ENCODE measurements at regions not wholly inside any gene's neighbourhood (a gene's known extent, or its start where the extent isn't known, plus 50 kb on each side); places are given as distances from the start of the nearest gene placed in this dataset.

GRCh38 chr4:114177628-114178027 lies 198.2 kb upstream of the ARSJ start:
- DNase-seq (ENCODE audit: low read depth): no peak

GRCh38 chr4:114178392-114178791 lies 198.9 kb upstream of the ARSJ start:
- no peak for DNase-seq (ENCODE audit: low read depth)

- peak; percentile 10 for DNase-seq (ENCODE audit: low read depth)
Observed at GRCh38 chr4:114180481-114180880, 201.0 kb upstream of the ARSJ start.

GRCh38 chr4:114184901-114185300 lies 205.5 kb upstream of the ARSJ start:
- DNase-seq (ENCODE audit: low read depth): no peak

- no peak for DNase-seq (ENCODE audit: low read depth)
Observed at GRCh38 chr4:114187592-114187991, 208.1 kb upstream of the ARSJ start.

GRCh38 chr4:114191496-114191895 lies 212.0 kb upstream of the ARSJ start:
- DNase-seq (ENCODE audit: low read depth): no peak

- DNase-seq (ENCODE audit: low read depth): no peak
Observed at GRCh38 chr4:114192854-114193253, 213.4 kb upstream of the ARSJ start.

- DNase-seq (ENCODE audit: low read depth): no peak
Observed at GRCh38 chr4:114193624-114194399, 214.4 kb upstream of the ARSJ start.

GRCh38 chr4:114196606-114197005 lies 217.2 kb upstream of the ARSJ start:
- no peak for DNase-seq (ENCODE audit: low read depth)

- DNase-seq (ENCODE audit: low read depth): no peak
Observed at GRCh38 chr4:114200026-114200425, 220.6 kb upstream of the ARSJ start.

GRCh38 chr4:114205261-114205660 lies 225.8 kb upstream of the ARSJ start:
- no peak for DNase-seq (ENCODE audit: low read depth)

GRCh38 chr4:114208574-114209151 lies 229.2 kb upstream of the ARSJ start:
- DNase-seq (ENCODE audit: low read depth): no peak

- no peak for DNase-seq (ENCODE audit: low read depth)
Observed at GRCh38 chr4:114209584-114209983, 230.1 kb upstream of the ARSJ start.

GRCh38 chr4:114211556-114211955 lies 232.1 kb upstream of the ARSJ start:
- DNase-seq (ENCODE audit: low read depth): no peak

GRCh38 chr4:114217150-114217817 lies 237.8 kb upstream of the ARSJ start:
- no peak for DNase-seq (ENCODE audit: low read depth)

- DNase-seq (ENCODE audit: low read depth): no peak
Observed at GRCh38 chr4:114223580-114223979, 244.1 kb upstream of the ARSJ start.

GRCh38 chr4:114225436-114225835 lies 246.0 kb upstream of the ARSJ start:
- DNase-seq (ENCODE audit: low read depth): no peak

- DNase-seq (ENCODE audit: low read depth): no peak
Observed at GRCh38 chr4:114226179-114226578, 246.7 kb upstream of the ARSJ start.

- no peak for DNase-seq (ENCODE audit: low read depth)
Observed at GRCh38 chr4:114226968-114227760, 247.7 kb upstream of the ARSJ start.

GRCh38 chr4:114229706-114230105 lies 250.3 kb upstream of the ARSJ start:
- no peak for DNase-seq (ENCODE audit: low read depth)

GRCh38 chr4:114236171-114236769 lies 256.8 kb upstream of the ARSJ start:
- no peak for DNase-seq (ENCODE audit: low read depth)

GRCh38 chr4:114237997-114238396 lies 258.6 kb upstream of the ARSJ start:
- DNase-seq (ENCODE audit: low read depth): no peak

Measured in HS-5 (cell line).